ENCODE measurements at regions not wholly inside any gene's neighbourhood (a gene's known extent, or its start where the extent isn't known, plus 50 kb on each side); places are given as distances from the start of the nearest gene placed in this dataset.

DNA sequence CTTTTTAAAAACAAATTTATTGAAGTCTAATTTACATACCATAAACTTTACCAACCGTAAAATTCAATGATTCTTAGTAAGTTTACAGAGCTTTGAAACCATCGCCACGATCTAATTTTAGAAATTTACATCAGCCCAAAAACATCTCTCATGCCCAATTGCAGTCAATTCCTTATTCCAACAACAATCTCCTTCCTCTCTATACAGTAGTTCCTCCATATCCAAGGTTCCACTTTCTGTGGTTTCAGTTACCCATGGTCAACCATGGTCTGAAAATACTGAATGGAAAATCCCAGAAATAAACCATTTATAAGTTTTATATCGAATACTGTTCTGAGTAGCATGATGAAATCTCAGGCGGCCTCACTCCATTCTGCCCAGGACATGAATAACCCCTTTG, 183.4 kb upstream of the ADCY1 start (continued):
- TF ChIP-seq, protein P1, sequence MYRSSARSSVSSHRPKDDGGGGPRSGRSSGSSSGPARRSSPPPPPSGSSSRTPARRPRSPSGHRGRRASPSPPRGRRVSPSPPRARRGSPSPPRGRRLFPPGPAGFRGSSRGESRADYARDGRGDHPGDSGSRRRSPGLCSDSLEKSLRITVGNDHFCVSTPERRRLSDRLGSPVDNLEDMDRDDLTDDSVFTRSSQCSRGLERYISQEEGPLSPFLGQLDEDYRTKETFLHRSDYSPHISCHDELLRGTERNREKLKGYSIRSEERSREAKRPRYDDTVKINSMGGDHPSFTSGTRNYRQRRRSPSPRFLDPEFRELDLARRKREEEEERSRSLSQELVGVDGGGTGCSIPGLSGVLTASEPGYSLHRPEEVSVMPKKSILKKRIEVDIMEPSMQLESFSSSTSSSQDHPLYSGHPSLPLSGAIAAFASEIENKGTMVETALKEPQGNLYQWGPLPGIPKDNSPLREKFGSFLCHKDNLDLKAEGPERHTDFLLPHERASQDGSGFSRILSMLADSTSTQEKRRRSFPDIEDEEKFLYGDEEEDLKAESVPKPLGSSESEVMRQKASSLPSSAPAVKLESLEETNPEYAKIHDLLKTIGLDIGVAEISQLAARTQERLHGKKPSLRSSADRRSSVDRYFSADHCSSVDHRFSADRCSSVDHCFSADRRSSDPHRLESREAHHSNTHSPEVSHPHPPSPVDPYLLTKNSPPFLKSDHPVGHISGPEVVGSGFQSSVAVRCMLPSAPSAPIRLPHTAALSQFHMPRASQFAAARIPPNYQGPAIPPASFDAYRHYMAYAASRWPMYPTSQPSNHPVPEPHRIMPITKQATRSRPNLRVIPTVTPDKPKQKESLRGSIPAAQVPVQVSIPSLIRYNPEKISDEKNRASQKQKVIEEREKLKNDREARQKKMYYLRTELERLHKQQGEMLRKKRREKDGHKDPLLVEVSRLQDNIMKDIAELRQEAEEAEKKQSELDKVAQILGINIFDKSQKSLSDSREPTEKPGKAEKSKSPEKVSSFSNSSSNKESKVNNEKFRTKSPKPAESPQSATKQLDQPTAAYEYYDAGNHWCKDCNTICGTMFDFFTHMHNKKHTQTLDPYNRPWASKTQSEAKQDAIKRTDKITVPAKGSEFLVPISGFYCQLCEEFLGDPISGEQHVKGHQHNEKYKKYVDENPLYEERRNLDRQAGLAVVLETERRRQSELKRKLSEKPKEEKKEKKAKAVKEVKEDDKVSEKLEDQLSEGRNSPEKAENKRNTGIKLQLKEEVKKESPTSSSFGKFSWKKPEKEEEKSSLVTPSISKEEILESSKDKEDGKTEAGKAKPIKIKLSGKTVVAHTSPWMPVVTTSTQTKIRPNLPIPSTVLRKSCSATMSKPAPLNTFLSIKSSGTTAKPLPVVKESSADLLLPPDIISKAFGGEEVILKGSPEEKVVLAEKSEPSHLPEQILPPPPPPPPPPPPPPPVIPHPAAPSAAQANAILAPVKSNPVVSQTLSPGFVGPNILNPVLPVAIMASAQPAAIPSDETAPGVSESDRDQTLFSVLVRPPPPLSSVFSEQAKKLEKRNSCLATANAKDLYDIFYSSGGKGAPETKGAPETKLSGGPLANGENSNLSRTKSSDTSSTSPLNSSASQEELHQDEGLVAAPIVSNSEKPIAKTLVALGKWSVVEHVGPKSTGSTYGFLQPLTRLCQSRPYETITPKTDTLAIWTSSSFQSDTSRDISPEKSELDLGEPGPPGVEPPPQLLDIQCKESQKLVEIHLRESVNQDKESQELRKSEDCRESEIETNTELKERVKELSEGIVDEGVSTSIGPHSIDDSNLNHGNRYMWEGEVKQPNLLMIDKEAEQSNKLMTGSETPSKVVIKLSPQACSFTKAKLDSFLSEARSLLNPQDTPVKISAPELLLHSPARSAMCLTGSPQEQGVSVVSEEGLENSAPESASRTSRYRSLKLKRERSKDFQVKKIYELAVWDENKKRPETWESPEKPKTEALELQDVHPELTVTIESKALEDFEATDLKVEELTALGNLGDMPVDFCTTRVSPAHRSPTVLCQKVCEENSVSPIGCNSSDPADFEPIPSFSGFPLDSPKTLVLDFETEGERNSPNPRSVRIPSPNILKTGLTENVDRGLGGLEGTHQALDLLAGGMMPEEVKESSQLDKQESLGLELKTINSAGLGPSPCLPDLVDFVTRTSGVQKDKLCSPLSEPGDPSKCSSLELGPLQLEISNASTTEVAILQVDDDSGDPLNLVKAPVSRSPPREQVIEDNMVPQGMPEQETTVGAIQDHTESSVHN (CRISPR knock-in tag; IDR thresholded peaks at IDR 0.05), result no peak
- TF ChIP-seq IRX3 (CRISPR knock-in tag; IDR thresholded peaks at IDR 0.05; ENCODE audit: borderline replicate concordance, low read depth), result no peak

GRCh38 chr7:45391618-45392451, 182.3 kb upstream of the ADCY1 start:
- whole genome bisulfite sequencing (ENCODE audit: low lambda C conversion rate), result 78% methylated on average over 27 of the region's 38 CpGs
- ATAC-seq, result no peak
- FAIRE-seq, result no peak
- intact Hi-C loops (cut with micrococcal nuclease; ENCODE audit: unreplicated experiment), result no loop called here
- CTCF ChIA-PET (ENCODE audit: low intra/inter-chr PET ratio, low total read pairs), result no interaction called here
- no peaks in the 10 kb centered on the region for H4K20me1 ChIP-seq (ENCODE audit: insufficient read depth, low read length)
- H3K4me3 ChIP-seq (replicated peaks in 1 of 3; ENCODE audit: insufficient read depth in 1 of 3, low read depth in 2 of 3, low read length in 3 of 3), result no peak overlapping the region
- H3K27me3 ChIP-seq (ENCODE audit: control insufficient read depth in 1 of 2, insufficient read depth in 2 of 2, low read length in 2 of 2), result no peaks in the 10 kb centered on the region
- in situ Hi-C loops (cut with HindIII; ENCODE audit: extremely low pct_ligation_motif_present, low pct_unique_long_range_greater_than_20kb), result no loop called here
- BruUV-seq (replicated peaks), result no TSS peak
- no peak overlapping the region for H2AFZ ChIP-seq (ENCODE audit: low read length)
- no peaks in the 10 kb centered on the region for H3K36me3 ChIP-seq (replicated peaks in 1 of 2; ENCODE audit: control insufficient read depth in 1 of 2, insufficient read depth in 2 of 2, low read length in 2 of 2)
- POLR2A ChIA-PET, result no interaction called here
- no peak overlapping the region for H3K9ac ChIP-seq (ENCODE audit: insufficient read depth, low read depth, low read length)
- no peak overlapping the region for H3K27ac ChIP-seq (ENCODE audit: extremely low read length, insufficient read depth, low read length)
- DNase-seq (ENCODE audit: low spot score), result no peak
- peaks cover 22% of the 10 kb centered on the region for H3K9me3 ChIP-seq (ENCODE audit: low read length)
- H3K79me2 ChIP-seq (ENCODE audit: insufficient read depth, low read length), result no peaks in the 10 kb centered on the region
- H3K4me1 ChIP-seq (ENCODE audit: insufficient read depth, low read length), result no peaks in the 10 kb centered on the region
- H3K4me2 ChIP-seq (ENCODE audit: low read depth, low read length), result no peak overlapping the region
- no peak for TF ChIP-seq SPEN (CRISPR knock-in tag; IDR thresholded peaks at IDR 0.05; ENCODE audit: low read depth)
- TF ChIP-seq ARID2 (CRISPR knock-in tag; IDR thresholded peaks at IDR 0.05; ENCODE audit: borderline replicate concordance), result no peak
- TF ChIP-seq, protein P2, sequence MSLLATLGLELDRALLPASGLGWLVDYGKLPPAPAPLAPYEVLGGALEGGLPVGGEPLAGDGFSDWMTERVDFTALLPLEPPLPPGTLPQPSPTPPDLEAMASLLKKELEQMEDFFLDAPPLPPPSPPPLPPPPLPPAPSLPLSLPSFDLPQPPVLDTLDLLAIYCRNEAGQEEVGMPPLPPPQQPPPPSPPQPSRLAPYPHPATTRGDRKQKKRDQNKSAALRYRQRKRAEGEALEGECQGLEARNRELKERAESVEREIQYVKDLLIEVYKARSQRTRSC (CRISPR knock-in tag; IDR thresholded peaks at IDR 0.05; ENCODE audit: low read depth), result no peak
- TF ChIP-seq U2AF2 (IDR thresholded peaks at IDR 0.05; ENCODE audit: low read depth, low read length), result no peak
- TF ChIP-seq ELF4 (CRISPR knock-in tag; IDR thresholded peaks at IDR 0.05; ENCODE audit: borderline replicate concordance), result no peak
- TF ChIP-seq, protein P3, sequence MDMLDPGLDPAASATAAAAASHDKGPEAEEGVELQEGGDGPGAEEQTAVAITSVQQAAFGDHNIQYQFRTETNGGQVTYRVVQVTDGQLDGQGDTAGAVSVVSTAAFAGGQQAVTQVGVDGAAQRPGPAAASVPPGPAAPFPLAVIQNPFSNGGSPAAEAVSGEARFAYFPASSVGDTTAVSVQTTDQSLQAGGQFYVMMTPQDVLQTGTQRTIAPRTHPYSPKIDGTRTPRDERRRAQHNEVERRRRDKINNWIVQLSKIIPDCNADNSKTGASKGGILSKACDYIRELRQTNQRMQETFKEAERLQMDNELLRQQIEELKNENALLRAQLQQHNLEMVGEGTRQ (IDR thresholded peaks at IDR 0.05; ENCODE audit: low read depth, low read length), result no peak
- TF ChIP-seq, protein P3 (CRISPR knock-in tag; IDR thresholded peaks at IDR 0.05; ENCODE audit: borderline replicate concordance), result no peak
- no peak for TF ChIP-seq ZNF441 (CRISPR knock-in tag; IDR thresholded peaks at IDR 0.05; ENCODE audit: borderline replicate concordance)
